Gastroesophageal sphincter (tissue), 4 donors: ENCODE measurements at regions not wholly inside any gene's neighbourhood (a gene's known extent, or its start where the extent isn't known, plus 50 kb on each side); places are given as distances from the start of the nearest gene placed in this dataset.

Source experiments
- ATAC-seq: fragments of 150-250 bp; one replicate; pipeline ENCODE4 v1.9.1; 2016; ENCODE audit warnings: mild to moderate bottlenecking, moderate library complexity
- H3K27ac ChIP-seq, 4 donors: fragments of 200-600 bp; sonication (generic) in 3 of 4; 1 replicate in 3 of 4; 2 replicates in 1 of 4; pipeline ENCODE4 v1.5.1; 2016 to 2019
- H3K27me3 ChIP-seq: fragments of 200-600 bp; sonication (generic); one replicate; pipeline ENCODE4 v1.5.1; 2019
- H3K36me3 ChIP-seq, 2 donors: fragments of 200-600 bp; sonication (generic); one replicate each; pipeline ENCODE4 v1.5.1; 2019; ENCODE audit warnings: control low read depth in 1 of 2
- H3K4me1 ChIP-seq, 3 donors: fragments of 200-600 bp; sonication (generic); 1 replicate in 2 of 3; 2 replicates in 1 of 3; pipeline ENCODE4 v1.5.1; 2016 to 2019; ENCODE audit warnings: control low read depth in 2 of 3
- H3K4me3 ChIP-seq, 2 donors: fragments of 200-600 bp; sonication (generic); one replicate each; pipeline ENCODE4 v1.5.1; 2019; ENCODE audit warnings: mild to moderate bottlenecking in 1 of 2, moderate library complexity in 1 of 2
- H3K9me3 ChIP-seq, 3 donors: fragments of 200-600 bp; sonication (generic); one replicate each; pipeline ENCODE4 v1.5.1; 2017 to 2019; ENCODE audit warnings: control low read depth in 2 of 3
- CTCF ChIP-seq, 4 experiments: fragments of 200-600 bp in 2 of 4; fragments of 450-650 bp in 2 of 4; sonication (generic) in 1 of 4; IDR thresholded peaks; one replicate each; pipeline ENCODE4 v1.5.1; 2017 to 2019; ENCODE audit warnings: antibody characterized with exemption in 4 of 4, mild to moderate bottlenecking in 2 of 4, moderate library complexity in 2 of 4
- EP300 ChIP-seq: sonication (generic); formaldehyde crosslinking; IDR thresholded peaks from one replicate; pipeline ENCODE4 v1.6.1; 2017; ENCODE audit warnings: antibody characterized with exemption, mild to moderate bottlenecking
- POLR2A ChIP-seq, 2 donors: fragments of 450-650 bp; IDR thresholded peaks; one replicate each; pipeline ENCODE4 v1.6.1; 2017; ENCODE audit warnings: antibody characterized with exemption in 2 of 2, mild to moderate bottlenecking in 2 of 2, moderate library complexity in 1 of 2
- POLR2AphosphoS5 ChIP-seq: sonication (generic); formaldehyde crosslinking; IDR thresholded peaks from one replicate; pipeline ENCODE4 v1.6.1; 2017; ENCODE audit warnings: antibody characterized with exemption
- WGBS, 2 donors: methylation state at CpG; one replicate each; pipeline ENCODE4 v1.1.5; 2018; ENCODE audit warnings: low coverage in 1 of 2; 5-methylcytosine and 5-hydroxymethylcytosine counted together

DNA sequence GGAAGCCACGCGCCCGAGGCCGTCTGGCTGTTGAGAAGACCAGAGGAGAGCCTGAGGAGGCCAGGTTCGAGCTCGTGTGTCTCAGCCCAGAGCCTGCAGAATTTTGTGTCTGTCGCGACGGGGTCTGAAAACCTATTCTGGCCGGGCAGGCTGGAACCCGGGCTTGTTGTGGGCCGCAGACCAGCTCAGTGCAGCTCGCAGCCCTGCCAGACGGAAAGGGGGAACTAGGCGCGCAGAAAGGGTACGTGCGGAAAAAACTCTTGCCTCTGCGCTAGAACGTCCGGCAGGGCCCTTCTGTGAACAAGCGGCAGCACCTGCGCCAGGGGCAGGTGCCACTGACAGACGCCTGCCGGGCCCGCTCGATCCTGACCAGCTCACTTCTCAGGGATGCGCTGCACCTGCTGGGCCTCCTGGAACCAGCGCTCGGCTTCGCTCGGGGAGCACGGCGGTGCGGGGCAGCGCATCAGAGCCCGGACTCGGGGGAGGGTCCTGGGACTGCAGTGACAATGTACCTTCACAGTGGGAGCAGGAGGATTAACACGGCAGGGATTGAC is 409.3 kb downstream of the BRD1 start:
- ATAC-seq, result no peak
- Histone ChIP-seq H3K27ac (no peak overlapping the region), H3K27me3 (peaks cover 43% of the 10 kb centered on the region), H3K9me3 (peaks cover 0 to 42% (median 0%) of the 10 kb centered on the region in 3 donors), H3K36me3 (no peaks in the 10 kb centered on the region), H3K4me1 (no peaks in the 10 kb centered on the region), H3K4me3 (no peak overlapping the region)
- TF ChIP-seq CTCF (IDR thresholded peaks at IDR 0.05), result no peak
- no peak for TF ChIP-seq POLR2A (IDR thresholded peaks at IDR 0.05)
- no peak for TF ChIP-seq EP300
- TF ChIP-seq POLR2AphosphoS5, result no peak
- WGBS, 2 donors, result no CpG with 5 or more reads among the region's 39 CpGs

DNA sequence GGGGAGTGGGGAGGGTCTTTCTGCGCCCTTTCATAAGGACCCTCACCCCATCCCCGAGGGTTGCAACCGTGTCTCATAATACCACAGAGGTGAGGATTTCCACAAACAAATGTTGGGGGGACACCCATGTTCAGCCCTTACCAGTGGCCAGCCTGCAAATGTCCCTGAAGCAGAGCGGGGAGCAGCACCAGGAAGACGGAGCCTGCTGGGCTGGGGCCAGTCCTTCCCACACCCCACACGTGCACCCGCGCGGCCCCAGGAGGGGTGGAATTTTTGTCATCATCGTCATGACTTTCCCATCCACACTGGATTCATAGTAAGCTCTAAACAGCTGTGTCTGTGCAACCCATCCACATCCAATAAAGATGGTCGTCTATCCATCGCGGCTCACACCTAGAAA is 409.8 kb downstream of the BRD1 start:
- Histone ChIP-seq H3K4me1 (no peaks in the 10 kb centered on the region), H3K27me3 (peaks cover 45% of the 10 kb centered on the region), H3K36me3 (no peaks in the 10 kb centered on the region), H3K27ac (no peak overlapping the region), H3K4me3 (no peak overlapping the region), H3K9me3 (peaks cover 0 to 38% (median 0%) of the 10 kb centered on the region in 3 donors)
- ATAC-seq, result no peak
- TF ChIP-seq POLR2A (IDR thresholded peaks at IDR 0.05), result no peak
- TF ChIP-seq POLR2AphosphoS5, result no peak
- no peak for TF ChIP-seq EP300
- TF ChIP-seq CTCF (IDR thresholded peaks at IDR 0.05), result no peak
- WGBS, 2 donors, result 83 to 100% methylated on average over 1 to 6 of the region's 13 CpGs

- peaks cover 44% of the 10 kb centered on the region for H3K27me3 ChIP-seq
- TF ChIP-seq CTCF (IDR thresholded peaks at IDR 0.05) (no peak), POLR2A (IDR thresholded peaks at IDR 0.05) (no peak)
- H3K9me3 ChIP-seq, result peaks cover 0 to 33% (median 0%) of the 10 kb centered on the region in 3 donors
- 50% methylated on average over 1 of the region's 7 CpGs; no CpG with 5 or more reads in 1 of the 2 donors for WGBS, 2 donors
- H3K4me3 ChIP-seq, result no peak overlapping the region
- H3K27ac ChIP-seq, result no peak overlapping the region
- ATAC-seq, result no peak
- H3K36me3 ChIP-seq, result no peaks in the 10 kb centered on the region
- no peaks in the 10 kb centered on the region for H3K4me1 ChIP-seq
These were observed 410.3 kb downstream of the BRD1 start for GRCh38 chr22:49417326-49417725.

- Histone ChIP-seq H3K4me1 (no peaks in the 10 kb centered on the region), H3K27me3 (peaks cover 60% of the 10 kb centered on the region), H3K9me3 (peaks cover 0 to 21% (median 0%) of the 10 kb centered on the region in 3 donors), H3K4me3 (no peak overlapping the region), H3K27ac (no peak overlapping the region), H3K36me3 (no peaks in the 10 kb centered on the region)
- no peak for TF ChIP-seq POLR2AphosphoS5
- TF ChIP-seq POLR2A (IDR thresholded peaks at IDR 0.05), result no peak
- TF ChIP-seq EP300, result no peak
- TF ChIP-seq CTCF (IDR thresholded peaks at IDR 0.05), result no peak
- no peak for ATAC-seq
- WGBS, 2 donors, result 36 to 37% methylated on average over 8 to 14 of the region's 21 CpGs
These were observed 412.3 kb downstream of the BRD1 start for GRCh38 chr22:49415151-49415951.

- ATAC-seq, result no peak
- TF ChIP-seq EP300 (no peak), POLR2AphosphoS5 (no peak), CTCF (IDR thresholded peaks at IDR 0.05) (no peak), POLR2A (IDR thresholded peaks at IDR 0.05) (no peak)
- H3K27me3 ChIP-seq, result peaks cover 66% of the 10 kb centered on the region
- no peak overlapping the region for H3K4me3 ChIP-seq
- 70 to 75% methylated on average over 2 to 4 of the region's 9 CpGs for WGBS, 2 donors
- H3K27ac ChIP-seq, result no peak overlapping the region
- H3K4me1 ChIP-seq, result no peaks in the 10 kb centered on the region
- H3K9me3 ChIP-seq, result peaks cover 0 to 16% (median 0%) of the 10 kb centered on the region in 3 donors
- no peaks in the 10 kb centered on the region for H3K36me3 ChIP-seq
These were observed 414.1 kb downstream of the BRD1 start for GRCh38 chr22:49413551-49413950.
